GM12873 (cell line): ENCODE measurements at regions not wholly inside any gene's neighbourhood (a gene's known extent, or its start where the extent isn't known, plus 50 kb on each side); places are given as distances from the start of the nearest gene placed in this dataset.

Experiments
- TF ChIP-seq, protein P1 (sequence below): IDR thresholded peaks from 2 replicates; pipeline ENCODE4 v1.5.1; 2012; ENCODE audit warnings: low read depth, mild to moderate bottlenecking, moderate library complexity, low read length, control low read depth; ENCODE audit not compliant: insufficient read depth; ENCODE audit errors: missing control alignments

DNA sequence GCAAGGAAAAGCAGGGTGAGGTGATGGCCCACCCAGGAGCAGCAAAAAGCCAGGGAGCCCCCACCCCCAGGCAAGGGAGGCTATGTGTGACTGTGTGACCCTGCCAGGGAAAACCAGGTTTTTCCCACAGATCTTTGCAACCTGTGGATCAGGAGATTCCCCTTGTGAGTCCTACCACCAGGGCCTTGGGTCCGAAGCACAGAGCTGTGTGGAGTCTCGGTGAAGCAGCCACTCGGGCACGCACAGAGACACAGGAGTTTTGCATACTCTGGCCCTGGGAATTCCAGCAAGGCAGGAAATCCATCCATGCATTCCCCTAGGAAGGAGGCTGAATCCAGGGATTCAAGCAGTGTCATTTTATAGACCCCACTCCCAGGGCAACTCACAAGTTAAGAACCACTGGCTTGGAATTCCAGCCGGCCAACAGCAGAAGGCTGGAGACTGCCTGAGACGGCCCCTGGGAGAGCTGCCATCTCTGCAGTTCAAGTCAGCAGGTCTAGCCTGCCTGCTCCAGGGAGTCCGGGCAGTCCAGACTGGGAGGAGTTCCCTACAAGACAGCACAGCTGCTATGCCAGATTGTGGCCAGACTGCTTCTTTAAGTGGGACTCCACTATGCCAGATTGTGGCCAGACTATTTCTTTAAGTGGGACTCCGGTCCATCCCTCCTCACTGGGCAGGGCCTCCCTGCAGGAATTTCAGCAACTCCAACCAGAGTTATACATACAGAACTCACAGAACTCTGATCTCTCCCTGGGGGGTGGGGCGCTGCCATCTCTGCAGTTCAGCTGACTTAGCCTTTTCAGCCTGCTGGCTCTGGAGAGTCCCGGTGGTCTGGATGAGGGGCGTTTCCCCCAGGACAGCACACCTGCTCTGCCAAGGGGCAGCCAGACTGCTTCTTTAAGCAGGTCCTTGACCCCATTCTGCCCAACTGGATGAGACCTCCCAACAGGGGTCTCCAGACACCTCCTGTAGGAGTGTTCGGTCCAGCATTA is 85.1 kb upstream of the ADAD1 start:
- TF ChIP-seq, protein P1, sequence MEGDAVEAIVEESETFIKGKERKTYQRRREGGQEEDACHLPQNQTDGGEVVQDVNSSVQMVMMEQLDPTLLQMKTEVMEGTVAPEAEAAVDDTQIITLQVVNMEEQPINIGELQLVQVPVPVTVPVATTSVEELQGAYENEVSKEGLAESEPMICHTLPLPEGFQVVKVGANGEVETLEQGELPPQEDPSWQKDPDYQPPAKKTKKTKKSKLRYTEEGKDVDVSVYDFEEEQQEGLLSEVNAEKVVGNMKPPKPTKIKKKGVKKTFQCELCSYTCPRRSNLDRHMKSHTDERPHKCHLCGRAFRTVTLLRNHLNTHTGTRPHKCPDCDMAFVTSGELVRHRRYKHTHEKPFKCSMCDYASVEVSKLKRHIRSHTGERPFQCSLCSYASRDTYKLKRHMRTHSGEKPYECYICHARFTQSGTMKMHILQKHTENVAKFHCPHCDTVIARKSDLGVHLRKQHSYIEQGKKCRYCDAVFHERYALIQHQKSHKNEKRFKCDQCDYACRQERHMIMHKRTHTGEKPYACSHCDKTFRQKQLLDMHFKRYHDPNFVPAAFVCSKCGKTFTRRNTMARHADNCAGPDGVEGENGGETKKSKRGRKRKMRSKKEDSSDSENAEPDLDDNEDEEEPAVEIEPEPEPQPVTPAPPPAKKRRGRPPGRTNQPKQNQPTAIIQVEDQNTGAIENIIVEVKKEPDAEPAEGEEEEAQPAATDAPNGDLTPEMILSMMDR = no peak

DNA sequence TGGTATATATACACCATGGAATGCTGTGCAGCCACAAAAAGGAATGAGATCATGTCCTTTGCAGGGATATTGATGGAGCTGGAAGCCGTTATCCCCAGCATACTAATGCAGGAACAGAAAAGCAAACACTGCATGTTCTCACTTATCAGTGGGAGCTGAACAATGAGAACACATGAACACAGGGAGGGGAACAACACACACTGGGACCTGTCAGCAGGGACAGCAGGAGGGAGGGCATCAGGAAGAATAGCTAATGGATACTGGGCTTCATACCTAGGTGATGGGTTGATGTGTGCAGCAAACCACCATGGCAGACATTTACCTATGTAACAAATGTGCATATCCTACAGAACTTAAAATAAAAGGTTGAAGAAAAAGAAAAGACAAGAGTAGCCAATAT is 81.1 kb upstream of the ADAD1 start:
- TF ChIP-seq, protein P1 = no peak

DNA sequence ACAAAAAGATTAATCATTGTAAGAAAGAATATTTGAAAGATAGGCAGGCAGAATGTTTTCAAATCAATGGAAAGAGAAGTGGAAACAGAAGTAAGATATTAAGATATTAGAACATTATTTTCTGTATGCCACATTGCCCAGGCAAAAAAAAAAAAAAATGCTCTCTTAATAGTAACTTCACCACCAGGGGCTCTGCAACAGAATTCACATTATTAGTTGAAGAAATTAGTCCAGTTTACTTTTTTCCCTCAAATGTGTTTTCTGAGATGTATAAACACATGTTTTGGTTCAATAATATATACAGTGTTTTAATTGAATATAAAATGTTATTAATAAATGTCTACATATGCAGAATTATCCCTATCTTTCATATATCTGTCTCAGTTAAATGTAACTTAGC is 78.0 kb upstream of the ADAD1 start:
- TF ChIP-seq, protein P1 = peak; percentile 7

DNA sequence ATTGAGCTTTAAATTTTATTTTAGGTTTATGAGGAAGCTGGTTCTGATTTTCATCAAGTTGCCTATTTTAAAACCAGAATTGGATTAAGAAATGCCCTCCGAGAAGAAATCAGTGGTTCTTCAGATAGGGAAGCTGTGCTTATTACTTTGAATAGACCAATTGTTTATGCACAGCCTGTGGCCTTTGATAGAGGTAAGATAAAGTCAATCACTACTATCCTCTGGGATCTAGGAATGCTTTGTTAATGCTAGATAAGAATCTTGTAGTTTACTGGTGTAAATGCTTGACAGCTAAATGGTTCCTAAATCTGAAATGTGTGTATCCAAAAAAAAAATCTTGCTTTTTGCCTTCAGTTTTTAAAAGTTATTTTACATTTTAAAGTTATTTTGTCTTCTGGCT is 73.0 kb upstream of the ADAD1 start:
- TF ChIP-seq, protein P1 = no peak

DNA sequence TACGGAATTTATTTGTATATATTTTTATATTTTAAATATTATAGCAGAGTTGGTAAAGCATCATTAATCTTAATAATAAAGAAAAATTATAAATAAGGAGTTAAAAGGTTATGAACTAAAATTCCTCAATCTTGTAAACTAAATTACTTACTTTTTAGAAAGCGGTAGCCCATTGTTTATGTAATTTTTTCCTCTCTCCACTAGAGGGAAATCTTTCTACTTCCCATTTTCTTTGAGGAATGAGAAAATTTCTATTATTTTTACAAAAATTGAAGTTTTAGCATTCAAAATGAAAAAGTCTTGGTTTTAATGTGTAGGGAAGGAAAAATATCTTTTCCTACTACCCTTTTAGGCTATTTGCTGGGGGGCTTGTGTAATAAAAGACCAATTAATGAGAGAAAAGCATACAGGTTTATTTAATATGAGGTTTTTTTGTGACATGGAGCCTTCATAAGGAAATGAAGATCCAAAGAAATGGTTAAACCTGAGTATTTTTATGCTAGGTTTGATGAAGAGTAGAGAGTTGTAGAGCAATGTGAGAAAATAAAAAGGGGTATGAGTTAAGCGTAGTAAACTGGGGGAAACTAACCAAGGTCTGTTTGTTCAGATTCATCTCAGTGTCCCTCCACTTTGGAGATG is 68.7 kb upstream of the ADAD1 start:
- TF ChIP-seq, protein P1 = peak; percentile 19

DNA sequence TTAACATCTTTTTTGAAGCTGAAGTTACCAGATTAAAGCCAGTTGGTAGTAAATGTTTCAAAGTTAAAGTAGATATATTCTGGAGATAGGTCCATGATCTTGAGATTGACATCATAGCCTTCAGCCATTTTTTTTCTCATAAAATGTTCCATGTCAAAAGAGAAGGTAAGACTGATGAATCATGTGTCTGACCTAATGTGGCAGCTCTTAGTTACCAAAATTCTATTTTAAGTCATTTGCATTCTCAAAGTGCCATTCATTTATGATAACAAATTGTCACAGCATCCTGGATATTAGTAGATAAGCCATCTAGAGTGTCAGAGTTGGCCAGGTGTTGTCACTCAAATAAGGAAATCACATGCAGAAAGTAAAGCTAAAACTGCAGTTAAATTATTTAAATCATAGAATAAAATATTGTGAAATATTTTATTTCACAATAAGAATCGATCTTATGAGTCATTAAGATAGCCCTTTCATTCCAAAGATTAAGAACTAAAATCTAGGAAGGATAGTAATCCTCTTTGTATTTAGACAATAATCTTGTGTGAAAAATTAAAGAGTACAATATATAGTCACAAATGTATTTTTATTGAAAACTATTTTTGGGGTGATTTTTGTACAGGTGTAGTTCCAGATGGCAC is 65.7 kb upstream of the ADAD1 start:
- TF ChIP-seq, protein P1 = no peak

DNA sequence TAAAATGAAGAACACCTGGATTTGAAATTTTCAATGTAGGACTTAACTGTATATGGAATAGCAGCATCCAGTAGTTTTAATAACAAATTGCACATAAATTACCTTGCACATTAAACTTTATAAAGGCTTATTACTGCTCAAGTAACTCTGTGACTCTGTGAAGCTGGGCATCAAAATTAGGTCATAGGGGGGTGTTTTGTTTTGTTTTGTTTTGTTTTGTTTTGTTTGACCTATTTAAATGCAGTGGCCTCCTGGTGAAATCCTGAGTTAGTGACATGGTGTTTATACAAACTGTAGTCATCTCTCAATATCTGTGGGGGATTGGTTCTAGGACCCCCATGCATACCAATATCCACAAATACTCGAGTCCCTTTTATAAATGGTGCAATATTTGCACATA is 51.9 kb upstream of the ADAD1 start:
- TF ChIP-seq, protein P1 = no peak
